ENCODE measurements at regions not wholly inside any gene's neighbourhood (a gene's known extent, or its start where the extent isn't known, plus 50 kb on each side); places are given as distances from the start of the nearest gene placed in this dataset.

- no peak for TF ChIP-seq EGR1 (IDR thresholded peaks at IDR 0.05)
- TF ChIP-seq, protein P1, sequence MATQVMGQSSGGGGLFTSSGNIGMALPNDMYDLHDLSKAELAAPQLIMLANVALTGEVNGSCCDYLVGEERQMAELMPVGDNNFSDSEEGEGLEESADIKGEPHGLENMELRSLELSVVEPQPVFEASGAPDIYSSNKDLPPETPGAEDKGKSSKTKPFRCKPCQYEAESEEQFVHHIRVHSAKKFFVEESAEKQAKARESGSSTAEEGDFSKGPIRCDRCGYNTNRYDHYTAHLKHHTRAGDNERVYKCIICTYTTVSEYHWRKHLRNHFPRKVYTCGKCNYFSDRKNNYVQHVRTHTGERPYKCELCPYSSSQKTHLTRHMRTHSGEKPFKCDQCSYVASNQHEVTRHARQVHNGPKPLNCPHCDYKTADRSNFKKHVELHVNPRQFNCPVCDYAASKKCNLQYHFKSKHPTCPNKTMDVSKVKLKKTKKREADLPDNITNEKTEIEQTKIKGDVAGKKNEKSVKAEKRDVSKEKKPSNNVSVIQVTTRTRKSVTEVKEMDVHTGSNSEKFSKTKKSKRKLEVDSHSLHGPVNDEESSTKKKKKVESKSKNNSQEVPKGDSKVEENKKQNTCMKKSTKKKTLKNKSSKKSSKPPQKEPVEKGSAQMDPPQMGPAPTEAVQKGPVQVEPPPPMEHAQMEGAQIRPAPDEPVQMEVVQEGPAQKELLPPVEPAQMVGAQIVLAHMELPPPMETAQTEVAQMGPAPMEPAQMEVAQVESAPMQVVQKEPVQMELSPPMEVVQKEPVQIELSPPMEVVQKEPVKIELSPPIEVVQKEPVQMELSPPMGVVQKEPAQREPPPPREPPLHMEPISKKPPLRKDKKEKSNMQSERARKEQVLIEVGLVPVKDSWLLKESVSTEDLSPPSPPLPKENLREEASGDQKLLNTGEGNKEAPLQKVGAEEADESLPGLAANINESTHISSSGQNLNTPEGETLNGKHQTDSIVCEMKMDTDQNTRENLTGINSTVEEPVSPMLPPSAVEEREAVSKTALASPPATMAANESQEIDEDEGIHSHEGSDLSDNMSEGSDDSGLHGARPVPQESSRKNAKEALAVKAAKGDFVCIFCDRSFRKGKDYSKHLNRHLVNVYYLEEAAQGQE (IDR thresholded peaks at IDR 0.05; ENCODE audit: low read depth), result no peak
- no peak for TF ChIP-seq USF1 (IDR thresholded peaks at IDR 0.05)
- TF ChIP-seq MAX (IDR thresholded peaks at IDR 0.05), result no peak
- TF ChIP-seq CREB1 (IDR thresholded peaks at IDR 0.05; ENCODE audit: low read depth), result no peak
- no peak for TF ChIP-seq NFIC (IDR thresholded peaks at IDR 0.05)
- no peak for TF ChIP-seq CEBPB (IDR thresholded peaks at IDR 0.05)
These were observed 140.3 kb upstream of the VANGL1 start for GRCh38 chr1:115501476-115501875.
